Chondrocyte (in vitro differentiated cells): ENCODE measurements at regions not wholly inside any gene's neighbourhood (a gene's known extent, or its start where the extent isn't known, plus 50 kb on each side); places are given as distances from the start of the nearest gene placed in this dataset.

Experiments
- DNase-seq: peaks from one replicate; pipeline ENCODE4 v3.0.0; 2021; ENCODE audit warnings: mixed read lengths, low spot score
- H3K27ac Mint-ChIP-seq: one replicate; pipeline ENCODE4 v1.8.0; 2021; ENCODE audit warnings: mild to moderate bottlenecking, moderate library complexity, mixed read lengths; ENCODE audit not compliant: unreplicated experiment
- H3K27me3 Mint-ChIP-seq: 2 replicates; pipeline ENCODE4 v1.8.0; 2021; ENCODE audit warnings: low read depth, mixed read lengths
- H3K36me3 Mint-ChIP-seq: 2 replicates; pipeline ENCODE4 v1.8.0; 2021; ENCODE audit warnings: low read depth, mixed read lengths
- H3K4me1 Mint-ChIP-seq: 2 replicates; pipeline ENCODE4 v1.8.0; 2021; ENCODE audit warnings: low read depth, mild to moderate bottlenecking, mixed read lengths
- H3K4me3 Mint-ChIP-seq: one replicate; pipeline ENCODE4 v1.8.0; 2021; ENCODE audit warnings: mild to moderate bottlenecking, moderate library complexity, mixed read lengths; ENCODE audit not compliant: unreplicated experiment
- H3K9me3 Mint-ChIP-seq: 2 replicates; pipeline ENCODE4 v1.8.0; 2021; ENCODE audit warnings: low read depth, mixed read lengths
- TF ChIP-seq, protein P1 (sequence below): fragments of 200-600 bp; sonication (generic); IDR thresholded peaks from 2 replicates; pipeline ENCODE4 v1.5.0; 2021; ENCODE audit warnings: antibody characterized with exemption, mild to moderate bottlenecking, moderate library complexity

GRCh38 chr11:69231466-69232018 is 62.4 kb upstream of the MYEOV start:
- DNase-seq = no peak
- Mint-ChIP-seq H3K27me3 (peaks cover 19% of the 10 kb centered on the region), H3K9me3 (peaks cover 10% of the 10 kb centered on the region), H3K4me3 (no peak overlapping the region), H3K36me3 (peaks cover 4% of the 10 kb centered on the region), H3K4me1 (no peaks in the 10 kb centered on the region), H3K27ac (no peak overlapping the region)
- TF ChIP-seq, protein P1, sequence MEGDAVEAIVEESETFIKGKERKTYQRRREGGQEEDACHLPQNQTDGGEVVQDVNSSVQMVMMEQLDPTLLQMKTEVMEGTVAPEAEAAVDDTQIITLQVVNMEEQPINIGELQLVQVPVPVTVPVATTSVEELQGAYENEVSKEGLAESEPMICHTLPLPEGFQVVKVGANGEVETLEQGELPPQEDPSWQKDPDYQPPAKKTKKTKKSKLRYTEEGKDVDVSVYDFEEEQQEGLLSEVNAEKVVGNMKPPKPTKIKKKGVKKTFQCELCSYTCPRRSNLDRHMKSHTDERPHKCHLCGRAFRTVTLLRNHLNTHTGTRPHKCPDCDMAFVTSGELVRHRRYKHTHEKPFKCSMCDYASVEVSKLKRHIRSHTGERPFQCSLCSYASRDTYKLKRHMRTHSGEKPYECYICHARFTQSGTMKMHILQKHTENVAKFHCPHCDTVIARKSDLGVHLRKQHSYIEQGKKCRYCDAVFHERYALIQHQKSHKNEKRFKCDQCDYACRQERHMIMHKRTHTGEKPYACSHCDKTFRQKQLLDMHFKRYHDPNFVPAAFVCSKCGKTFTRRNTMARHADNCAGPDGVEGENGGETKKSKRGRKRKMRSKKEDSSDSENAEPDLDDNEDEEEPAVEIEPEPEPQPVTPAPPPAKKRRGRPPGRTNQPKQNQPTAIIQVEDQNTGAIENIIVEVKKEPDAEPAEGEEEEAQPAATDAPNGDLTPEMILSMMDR = no peak

- Mint-ChIP-seq H3K9me3 (no peaks in the 10 kb centered on the region), H3K4me1 (no peaks in the 10 kb centered on the region), H3K4me3 (no peak overlapping the region), H3K36me3 (no peaks in the 10 kb centered on the region), H3K27ac (no peak overlapping the region), H3K27me3 (peaks cover 11% of the 10 kb centered on the region)
- DNase-seq = no peak
- TF ChIP-seq, protein P1 = no peak
Observed at GRCh38 chr11:69232821-69233743, 60.9 kb upstream of the MYEOV start.

DNA sequence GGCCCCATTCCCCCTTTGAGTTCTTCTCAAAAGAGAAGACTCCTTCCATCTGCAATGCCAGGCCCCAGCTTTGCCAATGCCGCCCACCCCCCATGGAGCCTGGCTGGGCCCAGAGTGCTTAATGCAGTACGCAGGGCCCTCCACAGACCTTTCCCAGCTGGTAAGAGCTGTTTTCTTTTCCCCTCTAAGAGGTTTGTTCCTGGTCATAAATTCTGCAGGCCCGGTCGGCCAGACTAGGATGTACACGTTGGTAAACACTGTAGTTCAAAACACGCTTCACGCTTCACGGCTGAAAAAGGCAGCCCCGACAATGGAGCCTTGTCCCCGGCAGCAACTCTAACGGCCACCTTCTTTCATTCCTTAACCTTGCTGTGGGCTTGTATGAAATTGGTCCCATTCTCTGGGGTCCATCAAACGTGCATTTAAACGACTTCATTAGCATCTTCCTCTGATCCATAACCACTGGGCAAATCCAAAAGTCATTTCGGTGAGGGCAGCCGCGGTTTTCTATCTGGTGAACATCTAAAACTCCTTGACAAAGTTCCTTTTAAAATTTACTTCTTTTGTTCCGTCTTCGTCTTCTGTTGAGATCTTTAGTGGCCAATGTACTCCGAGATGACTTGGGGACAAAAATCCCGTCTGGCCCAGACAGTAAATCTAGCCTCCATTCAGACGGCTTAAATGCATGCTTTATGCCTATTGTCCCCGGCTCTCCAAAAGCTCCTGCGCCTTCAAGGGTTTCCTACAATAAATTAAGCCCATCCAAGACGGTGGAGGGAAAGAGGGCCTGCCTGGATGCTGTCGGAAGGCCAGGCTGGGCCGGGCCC is 60.0 kb upstream of the MYEOV start:
- H3K4me3 Mint-ChIP-seq = no peak overlapping the region
- H3K9me3 Mint-ChIP-seq = peaks cover 4% of the 10 kb centered on the region
- H3K36me3 Mint-ChIP-seq = no peaks in the 10 kb centered on the region
- no peaks in the 10 kb centered on the region for H3K4me1 Mint-ChIP-seq
- TF ChIP-seq, protein P1 = no peak
- DNase-seq = no peak
- H3K27ac Mint-ChIP-seq = no peak overlapping the region
- H3K27me3 Mint-ChIP-seq = peaks cover 11% of the 10 kb centered on the region

DNA sequence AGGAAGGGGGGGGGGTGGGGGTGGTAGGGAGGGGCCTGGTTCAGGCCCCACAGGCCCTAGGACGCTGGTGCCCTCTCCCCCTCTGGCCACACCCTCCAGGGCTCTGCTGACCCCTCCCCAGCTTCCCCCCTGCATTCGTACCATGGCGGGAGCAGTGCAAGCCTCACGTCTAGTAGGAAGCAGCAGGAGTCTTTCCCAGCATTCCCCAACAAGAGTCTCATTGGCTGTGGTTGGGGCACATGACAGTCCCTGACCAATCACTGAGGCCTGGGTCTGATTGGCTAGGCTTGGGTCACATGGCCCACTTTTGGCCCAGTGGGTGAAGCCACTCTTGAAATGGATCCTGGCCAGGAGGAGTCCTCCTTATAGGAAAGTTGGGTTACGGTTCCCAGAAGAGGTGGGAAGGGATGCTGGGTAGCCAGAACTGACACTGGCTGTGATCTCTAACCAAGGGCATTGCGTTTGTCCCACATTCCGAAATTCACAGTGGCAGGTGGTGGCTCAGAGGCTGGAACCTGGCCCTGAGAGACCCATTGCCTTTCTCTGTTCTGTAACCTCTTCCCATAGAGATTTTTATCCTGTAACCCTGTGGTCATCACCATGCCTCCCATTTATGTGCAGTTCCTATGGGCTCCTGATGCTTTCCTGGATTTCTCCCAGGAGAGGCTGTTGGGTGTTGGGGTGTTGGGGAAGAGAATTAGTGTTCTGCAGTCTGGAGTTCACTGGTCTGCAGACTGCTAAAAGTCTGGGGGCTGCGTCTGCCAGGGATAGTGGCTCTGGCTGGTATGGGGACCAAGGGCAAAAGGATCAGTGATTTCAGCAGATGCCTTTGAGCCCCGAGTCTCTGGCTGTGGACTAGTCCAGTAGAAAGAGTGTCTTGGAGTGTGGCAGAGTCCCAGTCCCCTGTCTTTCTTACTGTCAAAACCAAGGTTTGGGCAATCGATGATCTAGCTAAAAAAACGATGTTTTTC is 58.9 kb upstream of the MYEOV start:
- DNase-seq = no peak
- Mint-ChIP-seq H3K36me3 (no peaks in the 10 kb centered on the region), H3K27ac (no peak overlapping the region), H3K9me3 (peaks cover 4% of the 10 kb centered on the region), H3K4me1 (no peaks in the 10 kb centered on the region), H3K4me3 (no peak overlapping the region), H3K27me3 (peaks cover 11% of the 10 kb centered on the region)
- TF ChIP-seq, protein P1 = no peak
